Skeletal muscle tissue (tissue), 3 donors: ENCODE measurements at regions not wholly inside any gene's neighbourhood (a gene's known extent, or its start where the extent isn't known, plus 50 kb on each side); places are given as distances from the start of the nearest gene placed in this dataset.
"Not testable (repeated sequence)": the region's sequence is repeated elsewhere in the genome, so short reads cannot be mapped to it uniquely, and the experiment has no call there.

Source experiments
- H3K27ac ChIP-seq: one replicate; pipeline ENCODE4 v1.7.0; 2013; ENCODE audit warnings: mild to moderate bottlenecking, low read depth, low read length, inconsistent platforms
- H3K27me3 ChIP-seq, 3 donors: one replicate each; pipeline ENCODE4 v1.7.0; 2013; ENCODE audit warnings: low read length in 3 of 3; ENCODE audit not compliant: control insufficient read depth in 3 of 3, insufficient read depth in 3 of 3
- H3K36me3 ChIP-seq, 3 donors: one replicate each; pipeline ENCODE4 v1.7.0; 2013; ENCODE audit warnings: low read length in 3 of 3; ENCODE audit not compliant: control insufficient read depth in 3 of 3, insufficient read depth in 3 of 3
- H3K4me1 ChIP-seq, 3 donors: one replicate each; pipeline ENCODE4 v1.7.0; 2013; ENCODE audit warnings: low read length in 3 of 3, mild to moderate bottlenecking in 3 of 3; ENCODE audit not compliant: control insufficient read depth in 3 of 3, insufficient read depth in 3 of 3
- H3K4me3 ChIP-seq, 3 donors: one replicate each; pipeline ENCODE4 v1.7.0; 2013; ENCODE audit warnings: low read length in 3 of 3
- H3K9ac ChIP-seq, 3 donors: one replicate each; pipeline ENCODE4 v1.7.0; 2013; ENCODE audit warnings: low read length in 3 of 3, mild to moderate bottlenecking in 3 of 3, moderate library complexity in 2 of 3, low read depth in 1 of 3
- H3K9me3 ChIP-seq, 3 donors: one replicate each; pipeline ENCODE4 v1.7.0; 2013; ENCODE audit warnings: low read length in 3 of 3; ENCODE audit not compliant: control insufficient read depth in 3 of 3
- donor health status: Osteomylitis.

DNA sequence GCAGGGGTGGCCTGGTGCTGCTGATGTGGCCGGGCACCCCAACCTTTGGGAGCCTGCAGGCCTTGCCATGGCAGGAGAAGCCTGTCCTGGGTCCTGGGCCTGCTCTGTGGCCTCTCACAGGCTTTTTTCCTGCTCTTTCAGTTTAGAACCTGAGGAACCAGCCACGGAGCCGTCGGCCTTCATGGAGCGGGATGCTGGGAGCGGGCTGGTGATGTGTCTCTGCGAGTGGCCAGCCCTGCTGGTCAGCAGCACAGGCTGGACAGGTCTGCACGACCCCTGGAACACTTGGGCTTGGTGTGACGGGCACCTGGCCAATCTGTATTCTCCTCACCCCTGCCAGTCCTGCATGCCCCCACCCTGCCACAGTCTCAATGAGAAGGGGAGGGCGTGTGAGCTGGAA, 98.4 kb upstream of the CCZ1B start:
- H3K27ac ChIP-seq, H3K4me3 ChIP-seq, H3K36me3 ChIP-seq, H3K27me3 ChIP-seq, H3K9ac ChIP-seq, H3K4me1 ChIP-seq, H3K9me3 ChIP-seq: not testable (repeated sequence)

DNA sequence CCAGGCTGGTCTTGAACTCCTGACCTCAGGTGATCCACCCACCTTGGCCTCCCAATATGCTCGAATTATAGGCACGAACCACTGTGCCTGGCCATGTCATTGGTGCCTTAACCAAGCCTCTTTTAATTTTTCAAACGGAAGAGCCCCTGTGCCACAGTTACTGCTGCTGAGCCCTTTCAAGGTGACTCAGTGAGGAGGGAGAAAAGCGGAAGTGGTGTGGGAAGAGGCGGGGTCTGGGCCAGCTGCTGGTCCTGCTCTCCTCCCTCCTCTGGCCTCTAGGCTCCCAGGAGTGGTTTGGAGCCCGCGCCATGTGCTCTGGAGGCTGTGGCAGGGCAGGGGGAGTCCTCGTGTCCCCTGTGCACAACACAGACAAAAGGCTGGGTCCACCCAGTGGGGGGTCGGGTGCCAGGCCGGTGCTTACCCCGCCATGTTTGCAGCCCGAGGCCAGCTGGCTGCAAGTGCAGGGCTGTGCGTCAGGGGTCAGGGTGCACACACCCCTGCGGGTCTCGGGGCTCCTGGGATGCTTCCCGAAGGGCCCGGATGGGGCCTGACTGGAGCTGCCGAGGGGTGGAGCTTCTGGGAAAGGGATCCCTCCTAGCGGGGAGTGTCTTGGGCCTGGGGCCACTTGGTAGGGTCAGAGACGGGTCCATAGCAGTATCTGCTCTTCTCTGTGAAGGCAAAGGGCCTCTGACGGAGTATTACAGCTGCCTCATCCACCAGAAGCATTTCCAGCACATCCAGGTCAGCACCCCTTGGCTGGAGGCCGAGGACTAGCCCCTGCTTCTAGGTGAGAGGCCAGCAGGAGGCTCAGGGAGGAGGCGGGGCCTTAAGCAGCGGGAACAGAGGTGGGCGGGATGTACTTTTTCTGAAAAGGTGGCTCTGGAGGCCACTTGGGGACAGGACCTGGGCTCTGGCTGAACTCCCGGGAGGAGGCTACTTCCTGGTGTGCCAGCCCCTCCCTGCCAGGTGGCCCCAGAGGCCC, 100.4 kb upstream of the CCZ1B start:
- H3K9me3 ChIP-seq, H3K4me3 ChIP-seq, H3K4me1 ChIP-seq, H3K9ac ChIP-seq, H3K36me3 ChIP-seq, H3K27ac ChIP-seq, H3K27me3 ChIP-seq: not testable (repeated sequence)

DNA sequence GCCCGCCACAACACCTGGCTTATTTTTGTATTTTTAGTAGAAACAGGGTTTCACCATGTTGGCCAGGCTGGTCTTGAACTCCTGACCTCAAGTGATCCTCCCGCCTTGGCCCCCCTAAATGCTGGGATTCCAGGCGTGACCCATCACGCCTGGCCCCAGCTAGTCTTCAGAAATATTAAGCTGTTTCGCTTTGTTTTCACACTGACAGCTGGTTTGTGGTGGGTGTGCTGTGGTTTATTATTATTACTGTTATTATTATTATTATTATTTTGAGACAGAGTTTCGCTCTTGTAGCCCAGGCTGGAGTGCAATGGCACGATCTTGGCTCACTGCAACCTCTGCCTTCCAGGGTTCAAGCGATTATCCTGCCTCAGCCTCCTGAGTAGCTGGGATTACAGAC, 101.6 kb upstream of the CCZ1B start:
- H3K27me3 ChIP-seq, H3K4me1 ChIP-seq, H3K27ac ChIP-seq, H3K9me3 ChIP-seq, H3K4me3 ChIP-seq, H3K9ac ChIP-seq, H3K36me3 ChIP-seq: not testable (repeated sequence)

DNA sequence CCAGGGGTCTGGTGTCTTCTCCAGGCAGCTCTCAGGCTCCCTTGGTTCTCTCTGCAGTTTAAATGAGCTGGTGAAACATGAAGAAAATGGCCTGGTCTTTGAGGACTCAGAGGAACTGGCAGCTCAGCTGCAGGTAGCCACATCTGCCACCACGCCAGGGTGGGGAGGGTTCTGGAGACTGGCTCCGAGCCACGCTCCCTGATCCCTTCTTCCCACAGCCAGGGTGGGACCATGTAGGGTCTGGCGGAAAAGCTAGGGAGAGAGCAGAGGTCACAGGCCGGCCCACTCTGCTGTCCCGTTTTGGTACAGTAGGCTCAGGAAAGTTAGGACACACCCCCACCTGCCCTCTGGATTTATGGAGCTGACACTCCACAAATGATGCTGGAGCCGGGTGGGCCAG, 103.5 kb upstream of the CCZ1B start:
- H3K36me3 ChIP-seq, H3K27ac ChIP-seq, H3K9me3 ChIP-seq, H3K4me3 ChIP-seq, H3K4me1 ChIP-seq, H3K27me3 ChIP-seq, H3K9ac ChIP-seq: not testable (repeated sequence)

DNA sequence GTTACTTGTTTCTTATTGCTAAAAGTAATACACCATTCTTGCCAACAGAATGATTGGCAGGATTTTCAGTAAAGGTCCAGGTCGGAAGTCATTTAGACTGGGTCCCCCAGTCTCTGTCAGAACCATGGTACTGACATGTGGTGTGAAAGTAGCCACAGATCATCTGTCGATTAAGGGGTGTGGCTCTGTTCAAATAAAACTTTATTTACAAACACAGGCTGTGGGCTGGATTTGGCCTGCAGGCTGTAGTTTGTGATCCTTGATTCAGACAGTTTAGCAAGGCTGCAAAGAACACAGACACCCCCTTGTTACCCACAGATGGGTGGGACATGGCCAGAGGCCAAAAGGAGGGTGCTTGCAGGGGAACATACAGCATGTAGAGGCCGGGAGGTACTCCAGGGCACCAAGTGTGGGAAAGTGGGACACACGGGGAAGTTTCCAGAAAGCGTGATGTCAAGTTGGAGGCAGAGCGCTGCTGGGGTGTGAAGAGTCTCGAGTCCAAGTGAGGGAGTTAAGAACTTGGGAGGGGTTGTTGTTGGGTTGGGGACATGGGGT, 104.1 kb upstream of the CCZ1B start:
- H3K4me1 ChIP-seq: not testable (repeated sequence)

DNA sequence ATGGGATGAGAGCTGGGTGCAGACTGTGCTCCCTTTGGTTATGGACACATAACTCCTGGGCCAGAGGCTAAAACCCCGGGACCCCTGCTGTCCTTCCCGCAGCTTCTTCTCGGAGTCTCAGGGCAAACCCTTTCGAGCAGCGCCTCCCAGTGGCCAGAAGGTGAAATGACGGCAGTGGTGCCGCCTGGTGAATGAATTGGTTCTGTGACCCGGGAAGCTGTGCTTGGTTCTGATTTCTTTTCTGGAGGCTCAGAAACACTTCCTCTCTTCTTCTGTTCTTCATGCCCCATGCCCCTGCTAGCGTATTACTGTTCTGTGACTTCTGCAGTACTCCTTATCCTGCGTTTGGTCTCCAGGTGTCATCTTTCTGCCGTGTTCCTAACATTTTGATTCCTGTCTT, 104.7 kb upstream of the CCZ1B start:
- H3K36me3 ChIP-seq, H3K4me1 ChIP-seq, H3K9ac ChIP-seq, H3K27me3 ChIP-seq, H3K4me3 ChIP-seq, H3K9me3 ChIP-seq, H3K27ac ChIP-seq: not testable (repeated sequence)

More for the DNA sequence above, 104.1 kb upstream of the CCZ1B start:
- H3K9ac ChIP-seq, H3K9me3 ChIP-seq, H3K27me3 ChIP-seq, H3K36me3 ChIP-seq, H3K4me3 ChIP-seq, H3K27ac ChIP-seq: not testable (repeated sequence)

DNA sequence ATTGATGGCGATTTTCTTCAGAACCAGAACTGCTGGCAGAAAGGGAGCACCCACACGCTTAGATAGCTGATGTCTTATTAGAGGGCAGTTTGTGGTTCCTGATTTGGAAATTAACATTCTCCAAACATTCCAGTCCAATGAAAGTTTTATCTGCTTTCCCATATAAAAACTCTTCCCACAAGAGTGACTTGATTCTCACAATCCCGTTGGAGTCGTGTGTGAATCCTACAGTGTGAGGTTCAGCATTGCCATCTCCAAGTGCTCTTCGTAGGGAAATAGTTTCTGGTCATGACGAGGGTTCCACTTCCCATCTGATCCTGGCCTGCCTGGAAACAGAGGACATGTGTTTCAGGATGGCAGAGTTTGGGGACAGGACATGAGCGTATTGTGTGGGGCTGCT, 105.4 kb upstream of the CCZ1B start:
- not testable (repeated sequence) for H3K9ac ChIP-seq, H3K4me3 ChIP-seq, H3K27ac ChIP-seq, H3K27me3 ChIP-seq, H3K4me1 ChIP-seq, H3K36me3 ChIP-seq, H3K9me3 ChIP-seq

DNA sequence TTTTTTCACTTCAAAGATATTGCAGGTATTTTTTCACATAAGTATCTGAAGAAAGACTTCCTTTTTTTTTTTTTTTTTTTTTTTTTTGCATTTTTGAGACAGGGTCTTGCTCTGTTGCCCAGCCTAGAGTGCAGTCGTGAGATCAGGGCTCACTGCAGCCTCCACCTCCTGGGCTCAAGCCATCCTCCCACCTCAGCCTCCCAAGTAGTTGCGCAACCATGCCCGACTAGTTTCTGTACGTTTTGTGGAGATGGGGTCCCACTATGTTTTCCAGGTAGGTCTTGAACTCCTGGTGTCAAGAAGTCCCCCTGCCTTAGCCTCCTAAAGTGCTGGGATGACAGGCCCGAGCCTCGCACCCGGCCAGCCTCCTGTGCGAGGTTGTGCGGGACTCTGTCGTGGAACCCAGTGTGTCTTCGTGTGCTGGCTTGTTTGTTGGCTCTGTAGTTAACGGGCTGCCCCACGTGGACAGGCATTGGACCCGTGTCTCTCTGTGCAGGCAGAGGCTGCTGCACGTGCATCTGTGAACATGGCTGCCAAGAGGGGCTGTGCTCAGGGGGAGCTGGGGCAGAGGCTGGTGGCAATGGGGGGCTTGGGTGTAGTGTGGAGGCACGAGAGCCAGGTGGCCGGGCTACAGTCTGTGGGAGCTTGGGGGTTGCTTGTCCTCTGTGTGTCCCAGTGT, 108.0 kb upstream of the CCZ1B start:
- not testable (repeated sequence) for H3K9me3 ChIP-seq, H3K36me3 ChIP-seq, H3K9ac ChIP-seq, H3K27ac ChIP-seq, H3K4me1 ChIP-seq, H3K27me3 ChIP-seq, H3K4me3 ChIP-seq

DNA sequence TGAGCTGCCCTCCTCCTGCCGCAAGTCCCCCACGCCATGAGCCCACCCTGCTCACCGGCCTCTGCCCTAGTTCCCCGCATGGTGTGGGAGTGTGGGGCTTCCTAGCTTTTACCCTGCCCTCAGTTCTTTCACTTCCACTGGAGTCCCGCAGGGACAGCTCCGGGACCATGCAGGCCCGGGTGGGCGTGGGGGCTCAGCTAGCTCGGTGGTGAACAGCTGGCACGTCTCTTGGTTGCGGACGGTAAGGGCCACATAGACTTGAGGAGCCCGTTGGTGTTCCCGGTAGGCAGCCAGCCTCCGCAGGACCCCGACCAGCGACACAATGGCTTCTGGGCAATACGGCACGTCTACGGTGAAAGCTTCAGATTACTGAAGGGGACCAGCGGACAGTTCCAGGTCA, 108.9 kb upstream of the CCZ1B start:
- Histone ChIP-seq H3K9ac (no peak overlapping the region), H3K27ac (no peak overlapping the region), H3K27me3 (peaks cover 0 to 2% (median 0%) of the 10 kb centered on the region in 3 donors), H3K4me1 (no peaks in the 10 kb centered on the region), H3K9me3 (no peaks in the 10 kb centered on the region), H3K4me3 (no peak overlapping the region), H3K36me3 (no peaks in the 10 kb centered on the region)

DNA sequence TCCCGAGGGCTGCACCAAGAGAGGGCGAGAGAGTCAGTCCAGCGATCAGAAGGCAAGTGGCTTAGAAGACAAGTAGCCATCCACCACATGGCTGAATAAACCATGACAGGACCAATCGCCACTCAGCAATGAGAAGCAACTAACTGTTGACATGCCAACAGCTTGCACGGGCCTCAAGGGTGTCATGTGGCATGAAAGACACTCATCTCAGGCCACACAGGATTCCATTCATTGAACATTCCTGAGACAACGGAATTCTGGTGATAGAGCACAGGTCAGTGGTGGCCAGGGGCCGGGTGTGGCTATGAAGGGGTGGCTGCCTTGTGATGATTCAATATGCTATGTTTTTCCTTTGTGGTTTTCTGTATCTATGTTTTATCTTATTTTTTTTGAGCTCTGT, 110.6 kb upstream of the CCZ1B start:
- not testable (repeated sequence) for H3K27me3 ChIP-seq, H3K36me3 ChIP-seq, H3K9me3 ChIP-seq, H3K4me3 ChIP-seq, H3K4me1 ChIP-seq, H3K27ac ChIP-seq, H3K9ac ChIP-seq
